HS-5 (cell line): ENCODE measurements at regions not wholly inside any gene's neighbourhood (a gene's known extent, or its start where the extent isn't known, plus 50 kb on each side); places are given as distances from the start of the nearest gene placed in this dataset.
"Not testable (repeated sequence)": the region's sequence is repeated elsewhere in the genome, so short reads cannot be mapped to it uniquely, and the experiment has no call there.

Experiments
- DNase-seq: peaks from one replicate; pipeline ENCODE4 v3.0.0-alpha.2; 2012; ENCODE audit warnings: low read depth

DNA sequence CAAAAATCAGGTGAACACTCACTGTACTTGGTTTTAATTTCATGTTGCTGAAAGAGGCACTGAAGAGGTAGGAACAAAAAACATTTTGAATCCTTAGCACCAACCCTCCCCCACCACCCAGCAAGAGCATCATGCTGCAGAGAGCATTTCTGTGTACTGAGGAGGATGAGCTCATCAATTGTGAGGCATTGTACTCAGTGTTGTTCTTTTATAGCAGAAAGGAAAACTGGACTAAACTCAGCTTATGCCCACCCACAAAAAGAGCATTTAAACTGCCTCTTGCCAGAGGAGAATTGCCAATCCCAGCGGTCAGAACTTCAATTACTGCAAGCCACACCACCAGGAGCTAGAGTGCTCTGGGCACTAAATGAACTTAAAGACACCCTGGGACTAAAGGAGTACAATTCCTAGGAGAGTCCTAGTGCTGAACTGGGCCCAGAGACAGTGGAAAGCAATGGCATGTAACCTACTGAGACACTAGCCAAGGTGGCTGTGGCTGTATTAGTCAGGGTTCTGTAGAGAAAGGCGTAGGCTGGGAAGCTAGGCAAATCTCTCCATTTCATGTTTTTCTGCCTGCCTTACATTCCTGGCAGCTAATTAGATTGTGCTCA lies 280.7 kb upstream of the KLHL4 start:
- no peak for DNase-seq

- no peak for DNase-seq
Observed at GRCh38 chrX:87265518-87265917, 252.1 kb upstream of the KLHL4 start.

GRCh38 chrX:87272491-87272890 lies 245.1 kb upstream of the KLHL4 start:
- DNase-seq: no peak

GRCh38 chrX:87299563-87300160 lies 217.9 kb upstream of the KLHL4 start:
- DNase-seq: no peak

DNA sequence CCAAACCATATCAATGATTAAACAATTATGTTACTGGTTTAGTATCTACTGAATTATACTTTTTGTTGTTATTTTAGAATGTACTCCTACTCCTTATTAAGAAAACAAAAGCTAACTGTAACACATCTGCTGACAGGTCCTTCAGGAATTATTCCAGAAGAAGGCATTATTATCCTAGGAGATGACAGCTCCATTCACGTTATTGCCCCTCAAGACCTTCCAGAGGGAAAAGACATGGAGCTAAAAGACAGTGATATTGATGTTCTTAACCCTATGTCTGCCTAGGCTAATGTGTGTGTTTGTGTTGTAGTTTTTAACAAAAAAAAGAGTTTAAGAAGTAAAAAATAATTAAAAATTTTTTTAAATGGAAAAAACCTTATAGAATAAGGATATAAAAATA lies 206.8 kb upstream of the KLHL4 start:
- no peak for DNase-seq

DNA sequence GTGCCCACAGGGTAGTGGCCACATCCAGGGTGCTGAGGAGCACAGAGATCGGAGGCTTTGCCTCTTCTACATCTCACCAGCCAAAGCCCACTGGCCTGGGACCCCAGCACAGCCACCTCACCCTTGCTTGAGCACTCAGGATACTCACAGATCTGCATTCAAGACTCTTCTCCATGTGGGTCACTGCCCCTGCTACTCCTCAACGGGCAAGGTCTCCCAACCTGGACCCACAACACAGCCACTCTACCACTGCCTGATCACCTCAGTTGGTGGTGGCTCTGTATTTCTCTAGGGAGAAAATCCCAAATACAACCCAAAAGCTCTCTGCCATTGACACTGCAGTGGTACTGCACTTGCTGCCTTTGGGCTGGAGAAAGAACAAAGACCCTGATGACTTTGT lies 190.3 kb upstream of the KLHL4 start:
- DNase-seq: no peak

GRCh38 chrX:87337267-87337666 lies 180.3 kb upstream of the KLHL4 start:
- no peak for DNase-seq

DNA sequence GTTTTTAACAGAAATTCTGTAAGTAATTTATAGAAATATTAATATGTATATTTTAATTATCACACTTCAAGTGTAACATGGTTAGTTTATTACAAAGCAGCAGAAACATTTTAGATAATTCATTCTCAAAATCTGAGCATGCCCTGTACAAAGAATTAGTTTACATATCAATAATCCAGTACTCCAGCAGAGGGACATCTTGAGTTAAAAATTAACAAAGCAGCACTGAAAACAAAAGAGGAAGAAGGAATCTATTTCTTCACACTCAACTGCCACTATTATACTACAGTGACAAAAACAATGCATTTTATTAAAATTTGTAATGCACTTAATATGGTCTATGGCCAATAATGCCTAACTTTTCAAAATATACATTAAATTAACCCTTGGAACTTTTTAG lies 179.1 kb upstream of the KLHL4 start:
- peak; percentile 0 for DNase-seq

- no peak for DNase-seq
Observed at GRCh38 chrX:87370865-87371264, 146.7 kb upstream of the KLHL4 start.

- no peak for DNase-seq
Observed at GRCh38 chrX:87374324-87374723, 143.3 kb upstream of the KLHL4 start.

DNA sequence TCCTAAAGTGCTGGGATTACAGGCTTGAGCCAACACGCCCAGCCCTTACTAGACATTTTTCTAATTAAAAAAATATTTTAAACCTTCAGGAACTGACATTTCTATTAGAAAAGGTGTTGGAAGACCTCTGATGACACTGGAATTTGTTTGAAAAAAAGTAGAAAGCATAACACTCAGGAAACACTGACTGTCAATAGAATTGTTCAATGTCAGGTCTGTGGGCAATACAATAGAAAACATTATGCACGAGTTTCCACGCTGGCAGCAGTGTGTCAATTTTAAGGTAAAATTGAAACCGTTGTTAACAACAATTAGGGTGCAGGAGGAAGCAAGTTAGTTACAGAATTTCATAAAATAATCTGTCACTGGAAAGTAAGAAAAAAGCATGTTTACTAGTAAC lies 140.7 kb upstream of the KLHL4 start:
- DNase-seq: no peak

DNA sequence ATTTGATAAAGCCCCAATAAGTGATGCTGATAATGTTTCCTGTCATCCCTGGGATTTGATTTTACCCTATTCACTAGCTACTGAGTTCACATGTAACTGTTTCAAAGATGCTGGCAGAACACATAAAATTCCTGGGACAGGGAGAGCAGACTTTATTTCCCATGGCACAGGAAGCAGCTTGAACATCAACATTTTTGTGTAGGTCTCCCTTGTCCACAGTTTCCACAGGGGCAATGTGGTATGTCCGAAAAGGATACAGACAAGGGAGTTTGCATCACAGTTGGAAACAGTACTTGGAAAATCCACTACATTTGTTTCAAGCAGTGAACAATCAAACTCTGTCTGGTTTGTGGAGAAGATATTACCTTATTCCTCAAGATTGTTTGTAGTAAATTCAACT lies 129.2 kb upstream of the KLHL4 start:
- no peak for DNase-seq

GRCh38 chrX:87391742-87392141 lies 125.9 kb upstream of the KLHL4 start:
- no peak for DNase-seq

DNA sequence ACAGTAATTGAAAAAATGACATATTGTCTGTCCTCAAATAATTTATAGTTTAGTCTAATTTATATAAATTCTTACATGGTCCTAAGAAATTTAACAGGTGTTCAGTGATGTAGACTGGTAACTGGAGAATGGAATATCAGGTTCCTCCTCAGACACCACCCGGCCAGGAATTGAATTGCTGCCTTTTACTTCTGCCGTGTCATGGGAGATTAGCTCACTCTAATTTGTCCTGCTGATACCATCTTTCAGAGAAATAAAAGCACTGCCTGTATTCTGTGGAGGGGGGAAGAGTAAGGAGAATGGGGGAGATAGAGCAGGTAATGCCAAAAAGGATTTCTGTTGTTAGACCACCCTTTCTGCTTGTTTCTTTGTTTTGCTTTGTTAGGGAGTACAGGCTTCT lies 125.2 kb upstream of the KLHL4 start:
- no peak for DNase-seq

DNA sequence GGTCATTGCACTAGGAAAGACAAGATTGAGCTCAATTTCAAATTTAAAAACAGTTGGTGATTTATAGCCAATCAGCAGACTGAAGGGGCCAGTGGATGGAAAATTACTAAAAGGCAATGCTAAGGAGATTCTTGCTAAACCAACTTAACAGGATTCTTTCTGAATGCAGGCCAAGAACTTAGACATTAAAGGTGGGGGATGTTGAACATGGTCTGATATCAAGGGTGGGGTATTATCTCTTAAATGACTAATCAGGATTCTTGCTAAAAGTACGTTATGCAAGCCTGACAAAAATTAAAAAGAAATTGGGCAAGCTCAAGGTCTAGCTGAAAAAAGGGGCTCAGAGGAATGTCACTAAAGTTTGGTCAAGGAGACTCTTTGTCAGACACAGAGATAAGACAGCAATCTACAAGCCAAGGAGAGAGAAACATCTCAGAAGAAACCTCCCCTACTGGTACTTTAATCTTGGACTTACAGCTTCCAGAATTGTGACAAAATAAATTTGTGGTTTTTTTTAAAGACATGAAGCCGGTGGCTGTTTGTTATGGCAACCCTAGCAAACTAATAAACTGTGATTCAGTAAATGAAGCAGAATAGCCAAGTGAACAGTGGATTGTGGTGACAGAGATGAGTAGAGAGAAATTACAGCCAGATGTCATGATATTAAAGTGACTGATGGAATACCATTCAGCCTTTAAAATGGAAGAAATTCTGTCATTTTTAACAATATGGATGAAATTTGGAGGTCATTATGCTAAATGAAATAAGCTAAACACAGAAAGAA lies 120.3 kb upstream of the KLHL4 start:
- DNase-seq: no peak

GRCh38 chrX:87402256-87402655 lies 115.3 kb upstream of the KLHL4 start:
- no peak for DNase-seq

- no peak for DNase-seq
Observed at GRCh38 chrX:87403551-87403950, 114.1 kb upstream of the KLHL4 start.

DNA sequence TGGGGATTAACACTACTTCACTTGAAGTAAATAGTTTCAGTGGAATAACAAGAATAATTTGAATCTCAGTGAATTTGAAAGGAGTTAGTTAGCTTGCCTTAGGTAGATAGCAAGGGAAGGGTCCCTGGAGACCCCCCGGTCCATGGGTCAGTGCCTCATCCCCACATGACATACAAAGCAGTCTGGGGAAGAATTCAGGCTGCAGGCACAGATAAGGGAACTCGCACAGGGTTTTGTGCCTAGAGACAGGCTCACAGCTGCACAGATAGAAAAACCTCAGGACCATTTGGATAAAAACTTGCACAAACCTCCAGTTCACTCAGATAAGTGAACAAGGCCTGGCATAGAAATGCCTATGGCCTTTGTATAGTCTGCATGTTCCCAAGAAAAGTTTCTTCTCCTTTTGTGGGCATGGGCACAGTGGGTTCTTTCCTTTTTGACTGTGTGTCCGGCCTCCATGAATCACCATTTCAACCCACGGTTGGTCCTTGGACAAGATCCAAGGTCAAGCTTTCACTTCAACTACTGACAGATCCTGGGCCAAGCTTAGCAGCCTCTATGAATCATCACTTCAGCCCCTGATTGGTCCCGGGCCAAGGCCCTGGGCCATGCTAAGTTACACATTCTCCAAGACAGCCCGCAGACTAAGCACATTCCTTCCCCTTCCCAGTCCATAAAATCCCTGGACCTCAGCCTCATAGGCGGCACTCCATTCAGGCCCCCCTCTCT lies 108.3 kb upstream of the KLHL4 start:
- peak; percentile 31 for DNase-seq

DNA sequence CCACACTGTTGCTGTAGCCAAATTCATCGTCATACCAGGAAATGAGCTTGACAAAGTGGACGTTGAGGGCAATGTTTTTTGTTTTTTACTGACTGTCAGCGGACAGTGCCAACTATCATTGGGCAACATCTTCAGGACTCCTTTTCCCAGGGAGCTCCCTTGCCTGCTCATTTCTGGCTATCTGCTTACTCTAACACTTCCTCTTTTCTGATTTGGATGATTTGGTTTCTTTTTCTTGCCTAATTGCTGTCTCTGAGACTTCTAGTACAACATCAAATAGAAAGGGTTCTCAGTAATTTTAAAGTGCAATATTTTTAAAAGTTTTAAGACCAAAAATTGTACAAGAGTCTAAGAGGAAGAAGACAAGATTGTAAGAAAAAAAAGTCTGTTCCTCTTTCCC lies 92.0 kb upstream of the KLHL4 start:
- DNase-seq: no peak

GRCh38 chrX:87434618-87435017 lies 83.0 kb upstream of the KLHL4 start:
- no peak for DNase-seq

GRCh38 chrX:87448613-87449012 lies 69.0 kb upstream of the KLHL4 start:
- not testable (repeated sequence) for DNase-seq

GRCh38 chrX:87465757-87466156 lies 51.8 kb upstream of the KLHL4 start:
- DNase-seq: not testable (repeated sequence)
